MM.1S (cell line): ENCODE measurements at regions not wholly inside any gene's neighbourhood (a gene's known extent, or its start where the extent isn't known, plus 50 kb on each side); places are given as distances from the start of the nearest gene placed in this dataset.

ENCODE experiments used
- DNase-seq: peaks from one replicate; pipeline ENCODE4 v3.0.0-alpha.2; 2015
- H2AFZ ChIP-seq: fragments of 300-600 bp; sonication (generic); 2 replicates; pipeline ENCODE4 v1.6.0; 2016; ENCODE audit warnings: antibody characterized with exemption, low read length
- H3F3A ChIP-seq: fragments of 300-600 bp; sonication (generic); 2 replicates; pipeline ENCODE4 v1.6.1; 2016; ENCODE audit warnings: mild to moderate bottlenecking, antibody characterized with exemption, low read length, moderate library complexity, mixed read lengths; ENCODE audit not compliant: insufficient read depth
- H3K27ac ChIP-seq: fragments of 300-600 bp; sonication (generic); 2 replicates; pipeline ENCODE4 v1.5.1; 2016; ENCODE audit warnings: mild to moderate bottlenecking, low read length
- H3K27me3 ChIP-seq: fragments of 300-600 bp; sonication (generic); replicated peaks from 2 replicates; pipeline ENCODE4 v1.6.0; 2016; ENCODE audit warnings: low read length; ENCODE audit not compliant: insufficient read depth
- H3K36me3 ChIP-seq: fragments of 300-600 bp; sonication (generic); replicated peaks from 2 replicates; pipeline ENCODE4 v1.6.1; 2016; ENCODE audit warnings: mild to moderate bottlenecking, low read length, mixed read lengths; ENCODE audit not compliant: insufficient read depth
- H3K4me1 ChIP-seq: fragments of 300-600 bp; sonication (generic); 2 replicates; pipeline ENCODE4 v1.6.1; 2016; ENCODE audit warnings: low read length, mixed read lengths
- H3K4me2 ChIP-seq: fragments of 300-600 bp; sonication (generic); 2 replicates; pipeline ENCODE4 v1.6.0; 2016; ENCODE audit warnings: low read depth, low read length
- H3K4me3 ChIP-seq: fragments of 300-600 bp; sonication (generic); 2 replicates; pipeline ENCODE4 v1.5.1; 2016; ENCODE audit warnings: low read length, mixed read lengths
- H3K79me2 ChIP-seq: fragments of 300-600 bp; sonication (generic); 2 replicates; pipeline ENCODE4 v1.6.1; 2016; ENCODE audit warnings: mixed run types, low read length, mixed read lengths
- H3K9ac ChIP-seq: fragments of 300-600 bp; sonication (generic); 2 replicates; pipeline ENCODE4 v1.6.1; 2016; ENCODE audit warnings: low read length, mixed read lengths
- H3K9me2 ChIP-seq: fragments of 300-600 bp; sonication (generic); replicated peaks from 2 replicates; pipeline ENCODE4 v1.6.1; 2016; ENCODE audit warnings: mild to moderate bottlenecking, low read length, mixed read lengths; ENCODE audit not compliant: insufficient read depth
- H3K9me3 ChIP-seq: fragments of 300-600 bp; sonication (generic); replicated peaks from 2 replicates; pipeline ENCODE4 v1.6.1; 2016; ENCODE audit warnings: mild to moderate bottlenecking, low read length, mixed read lengths; ENCODE audit not compliant: insufficient read depth
- H4K20me1 ChIP-seq: fragments of 300-600 bp; sonication (generic); 2 replicates; pipeline ENCODE4 v1.6.1; 2016; ENCODE audit warnings: mild to moderate bottlenecking, low read length, moderate library complexity, mixed read lengths; ENCODE audit not compliant: insufficient read depth
- EZH2 ChIP-seq: fragments of 300-600 bp; sonication (generic); optimal IDR thresholded peaks from 2 replicates; pipeline ENCODE3; 2017; ENCODE audit warnings: low read depth, mild to moderate bottlenecking, antibody characterized with exemption, low read length, mixed read lengths
- EZH2phosphoT487 ChIP-seq: fragments of 300-600 bp; sonication (generic); IDR thresholded peaks from 2 replicates; pipeline ENCODE4 v1.6.1; 2018; ENCODE audit warnings: antibody characterized with exemption, low read length
- TF ChIP-seq, protein P1 (sequence below): fragments of 300-600 bp; sonication (generic); IDR thresholded peaks from 2 replicates; pipeline ENCODE4 v1.5.1; 2016; ENCODE audit warnings: antibody characterized with exemption, low read length, mixed read lengths

DNA sequence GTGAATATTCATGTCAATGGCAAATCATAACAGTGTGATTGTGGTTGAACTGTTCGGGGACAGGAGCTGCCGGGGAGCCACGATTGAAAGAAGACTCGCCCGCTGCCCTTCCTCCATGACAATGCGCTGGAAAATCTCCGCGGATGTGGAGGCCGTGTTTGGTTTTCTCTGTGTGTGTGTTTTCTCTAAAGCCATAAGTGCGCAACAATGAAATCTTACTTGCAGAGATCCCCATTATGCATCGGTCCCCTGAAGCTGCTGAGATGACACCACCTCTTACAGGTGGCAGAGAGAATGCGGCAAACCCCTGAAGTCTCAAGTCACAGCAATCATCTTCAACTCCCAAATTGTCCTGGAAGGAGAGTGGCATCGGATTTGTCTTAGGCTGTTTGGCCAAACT is 442.3 kb upstream of the MKI67 start:
- Histone ChIP-seq H4K20me1 (no peaks in the 10 kb centered on the region), H3K79me2 (no peaks in the 10 kb centered on the region), H3K4me1 (no peaks in the 10 kb centered on the region), H3K27ac (no peak overlapping the region), H3K9ac (no peak overlapping the region), H3K9me2 (no peaks in the 10 kb centered on the region), H3K4me3 (no peak overlapping the region), H3K9me3 (no peaks in the 10 kb centered on the region), H3F3A (no peaks in the 10 kb centered on the region), H2AFZ (no peak overlapping the region), H3K4me2 (no peak overlapping the region), H3K27me3 (no peaks in the 10 kb centered on the region), H3K36me3 (no peaks in the 10 kb centered on the region)
- DNase-seq: no peak
- TF ChIP-seq, protein P1, sequence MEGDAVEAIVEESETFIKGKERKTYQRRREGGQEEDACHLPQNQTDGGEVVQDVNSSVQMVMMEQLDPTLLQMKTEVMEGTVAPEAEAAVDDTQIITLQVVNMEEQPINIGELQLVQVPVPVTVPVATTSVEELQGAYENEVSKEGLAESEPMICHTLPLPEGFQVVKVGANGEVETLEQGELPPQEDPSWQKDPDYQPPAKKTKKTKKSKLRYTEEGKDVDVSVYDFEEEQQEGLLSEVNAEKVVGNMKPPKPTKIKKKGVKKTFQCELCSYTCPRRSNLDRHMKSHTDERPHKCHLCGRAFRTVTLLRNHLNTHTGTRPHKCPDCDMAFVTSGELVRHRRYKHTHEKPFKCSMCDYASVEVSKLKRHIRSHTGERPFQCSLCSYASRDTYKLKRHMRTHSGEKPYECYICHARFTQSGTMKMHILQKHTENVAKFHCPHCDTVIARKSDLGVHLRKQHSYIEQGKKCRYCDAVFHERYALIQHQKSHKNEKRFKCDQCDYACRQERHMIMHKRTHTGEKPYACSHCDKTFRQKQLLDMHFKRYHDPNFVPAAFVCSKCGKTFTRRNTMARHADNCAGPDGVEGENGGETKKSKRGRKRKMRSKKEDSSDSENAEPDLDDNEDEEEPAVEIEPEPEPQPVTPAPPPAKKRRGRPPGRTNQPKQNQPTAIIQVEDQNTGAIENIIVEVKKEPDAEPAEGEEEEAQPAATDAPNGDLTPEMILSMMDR: no peak
- TF ChIP-seq EZH2: no peak
- TF ChIP-seq EZH2phosphoT487: no peak

DNA sequence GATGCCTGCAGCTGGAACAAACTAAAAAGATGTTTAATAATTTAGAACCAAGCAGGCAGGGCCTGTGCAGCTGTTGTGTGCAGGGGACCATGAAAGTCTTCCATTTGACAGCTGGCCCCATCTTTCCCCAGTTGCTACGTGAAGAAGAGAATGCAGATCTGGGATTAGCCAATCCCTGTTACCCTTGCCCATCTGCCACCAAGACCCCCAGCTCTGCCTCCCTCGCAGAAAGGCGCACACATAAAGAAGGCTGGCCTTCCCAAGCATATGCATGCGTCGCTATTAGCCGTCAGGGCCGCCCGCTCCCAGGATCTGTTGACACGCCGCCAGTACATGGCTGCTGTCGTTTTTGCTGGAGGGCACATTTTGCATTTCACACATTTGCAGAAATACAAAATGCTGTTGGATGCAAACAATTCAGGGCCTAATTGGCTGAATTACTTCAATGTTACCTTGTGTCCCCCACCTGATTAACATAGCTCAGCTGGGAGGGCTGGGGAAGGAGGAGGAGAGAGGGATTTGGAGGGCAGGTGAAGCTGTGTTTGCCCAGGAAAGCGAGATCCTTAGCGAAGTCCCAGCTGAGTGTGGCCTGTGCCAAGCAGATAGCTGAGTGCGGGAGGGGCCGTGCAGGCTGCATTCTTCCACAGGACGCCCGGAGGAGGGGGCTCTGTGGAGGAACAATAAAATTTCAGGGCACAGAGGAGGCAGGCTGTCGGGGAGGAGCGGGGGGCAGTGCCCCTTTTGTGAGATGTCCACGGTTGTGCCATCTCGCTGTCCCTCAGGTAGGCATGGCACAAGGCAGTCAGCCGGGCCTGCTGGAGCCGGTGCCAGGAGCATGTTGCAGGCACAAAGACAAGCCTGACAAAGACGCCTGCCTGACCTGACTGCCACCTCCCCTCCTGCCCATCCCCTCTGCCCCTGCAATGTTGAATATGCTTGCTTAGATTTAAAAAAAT is 443.0 kb upstream of the MKI67 start:
- no peaks in the 10 kb centered on the region for H3K36me3 ChIP-seq
- no peaks in the 10 kb centered on the region for H3F3A ChIP-seq
- no peak overlapping the region for H3K9ac ChIP-seq
- no peak overlapping the region for H3K4me2 ChIP-seq
- no peak overlapping the region for H3K4me3 ChIP-seq
- no peak overlapping the region for H3K27ac ChIP-seq
- DNase-seq: no peak
- no peaks in the 10 kb centered on the region for H3K4me1 ChIP-seq
- no peaks in the 10 kb centered on the region for H3K79me2 ChIP-seq
- no peaks in the 10 kb centered on the region for H3K27me3 ChIP-seq
- H2AFZ ChIP-seq: no peak overlapping the region
- H4K20me1 ChIP-seq: no peaks in the 10 kb centered on the region
- no peaks in the 10 kb centered on the region for H3K9me3 ChIP-seq
- no peak for TF ChIP-seq EZH2phosphoT487
- TF ChIP-seq, protein P1: no peak
- TF ChIP-seq EZH2: no peak
- no peaks in the 10 kb centered on the region for H3K9me2 ChIP-seq

DNA sequence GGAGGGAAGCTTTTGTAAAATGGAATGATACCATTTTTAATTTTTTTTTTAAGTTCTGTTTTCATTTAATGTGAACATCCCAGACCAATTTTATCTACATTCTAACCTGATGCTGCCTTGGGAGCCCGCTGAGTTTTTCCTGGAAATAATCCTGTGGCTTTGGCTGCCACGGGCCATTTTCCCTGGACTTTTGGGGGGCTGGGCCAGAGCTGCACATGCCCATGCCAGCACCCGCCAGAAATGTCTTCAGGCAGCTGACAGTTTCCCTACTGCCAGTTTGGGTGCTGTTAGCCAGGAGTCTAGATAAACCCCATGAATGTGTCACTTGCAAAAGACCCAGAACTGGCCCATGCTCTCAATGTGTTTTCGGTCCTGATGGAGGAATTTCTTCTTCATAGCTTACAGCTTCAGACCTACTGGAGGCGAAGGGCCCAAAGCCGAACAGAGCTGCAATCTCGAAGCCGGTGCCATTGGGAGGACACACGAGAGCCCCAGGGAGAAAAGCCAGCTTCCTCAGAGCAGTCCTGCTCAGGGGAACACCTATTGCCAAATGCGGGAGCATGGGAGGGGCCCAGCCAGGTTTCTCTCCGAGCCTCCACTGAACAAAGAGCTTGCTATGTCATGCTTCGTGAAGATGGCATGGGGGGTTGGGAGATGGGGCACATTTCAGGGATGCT is 444.2 kb upstream of the MKI67 start:
- no peaks in the 10 kb centered on the region for H3K4me1 ChIP-seq
- H3K4me2 ChIP-seq: no peak overlapping the region
- no peak overlapping the region for H2AFZ ChIP-seq
- no peak for TF ChIP-seq EZH2phosphoT487
- TF ChIP-seq, protein P1: no peak
- TF ChIP-seq EZH2: no peak
- no peak overlapping the region for H3K4me3 ChIP-seq
- no peak overlapping the region for H3K9ac ChIP-seq
- H3K27me3 ChIP-seq: no peaks in the 10 kb centered on the region
- H4K20me1 ChIP-seq: no peaks in the 10 kb centered on the region
- no peak overlapping the region for H3K27ac ChIP-seq
- H3K36me3 ChIP-seq: no peaks in the 10 kb centered on the region
- no peak for DNase-seq
- H3F3A ChIP-seq: no peaks in the 10 kb centered on the region
- H3K79me2 ChIP-seq: no peaks in the 10 kb centered on the region
- H3K9me2 ChIP-seq: no peaks in the 10 kb centered on the region
- H3K9me3 ChIP-seq: no peaks in the 10 kb centered on the region
